HepG2 (cell line): ENCODE measurements at regions not wholly inside any gene's neighbourhood (a gene's known extent, or its start where the extent isn't known, plus 50 kb on each side); places are given as distances from the start of the nearest gene placed in this dataset.
A peak's percentile ranks its signal among the peaks of the same experiment; 100 is the strongest.

Experiments used
- ATAC-seq: fragments of 200-7000 bp; cut with Tn5 transposase; 3 replicates; pipeline ENCODE4 v1.9.1; 2020; ENCODE audit warnings: mild to moderate bottlenecking, moderate library complexity
- BruUV-seq: library from RNA; stranded (reverse); fragments of 400-500 nt; replicated peaks from 2 replicates; lab custom pipeline; 2021; lab: Mats Ljungman, UMichigan
- CTCF ChIA-PET: fragments of 300-600 bp; formaldehyde crosslinking; extraction: SDS; loops from one replicate; lab custom pipeline; 2021; ENCODE audit warnings: low total read pairs, inconsistent platforms, low intra/inter-chr PET ratio; lab: Yijun Ruan, JAX
- POLR2A ChIA-PET: fragments of 350-600 bp; sonication (Branson Sonifier 250); formaldehyde crosslinking; loops from one replicate; lab custom pipeline; 2020; ENCODE audit warnings: antibody characterized with exemption, inconsistent platforms; lab: Yijun Ruan, JAX
- DNase-seq: peaks from one replicate; pipeline ENCODE4 v3.0.0-alpha.2; 2015; ENCODE audit warnings: low spot score
- FAIRE-seq: peaks from 3 replicates; lab custom pipeline; 2011; peaks lifted over from hg19 to GRCh38; lab: Jason Lieb, UNC
- H2AFZ ChIP-seq: one replicate; pipeline ENCODE4 v1.6.1; 2011; ENCODE audit warnings: low read length, inconsistent platforms
- H3K27ac ChIP-seq: fragments of 300-600 bp; 3 replicates; pipeline ENCODE4 v1.8.0; 2011; ENCODE audit warnings: mixed run types, mild to moderate bottlenecking, mixed read lengths, low read length, inconsistent platforms; ENCODE audit not compliant: insufficient read depth; ENCODE audit errors: extremely low read length
- H3K27me3 ChIP-seq, 2 experiments: fragments of 200-600 bp in 1 of 2; 2 replicates in 1 of 2; 3 replicates in 1 of 2; pipeline versions ENCODE4 v1.6.0 to v1.8.0; 2011; ENCODE audit warnings: low read length in 2 of 2, mild to moderate bottlenecking in 2 of 2, moderate library complexity in 2 of 2, inconsistent platforms in 1 of 2; ENCODE audit not compliant: insufficient read depth in 2 of 2, control insufficient read depth in 1 of 2
- H3K36me3 ChIP-seq, 2 experiments: fragments of 200-600 bp in 1 of 2; replicated peaks in 1 of 2; 2 replicates in 1 of 2; 3 replicates in 1 of 2; pipeline versions ENCODE4 v1.5.1 to v1.8.0; 2011; ENCODE audit warnings: low read length in 2 of 2, inconsistent platforms in 1 of 2; ENCODE audit not compliant: insufficient read depth in 2 of 2, control insufficient read depth in 1 of 2
- H3K4me1 ChIP-seq: 2 replicates; pipeline ENCODE4 v1.5.1; 2012; ENCODE audit warnings: low read length, inconsistent platforms; ENCODE audit not compliant: insufficient read depth
- H3K4me2 ChIP-seq: 2 replicates; pipeline ENCODE4 v1.6.0; 2011; ENCODE audit warnings: low read depth, low read length, inconsistent platforms
- H3K4me3 ChIP-seq, 3 experiments: fragments of 200-600 bp in 1 of 3; sonication (generic), shearing (Covaris generic) in 1 of 3; replicated peaks in 1 of 3; 2 replicates each; pipeline ENCODE4 v1.5.1; 2011 to 2016; ENCODE audit warnings: low read length in 3 of 3, inconsistent platforms in 2 of 3, low read depth in 2 of 3, mild to moderate bottlenecking in 2 of 3, control low read depth in 1 of 3, mixed read lengths in 1 of 3; ENCODE audit not compliant: insufficient read depth in 1 of 3
- H3K79me2 ChIP-seq: one replicate; pipeline ENCODE4 v1.6.1; 2011; ENCODE audit warnings: low read length, inconsistent platforms; ENCODE audit not compliant: insufficient read depth
- H3K9ac ChIP-seq: 2 replicates; pipeline ENCODE4 v1.6.0; 2011; ENCODE audit warnings: mild to moderate bottlenecking, low read depth, low read length, inconsistent platforms; ENCODE audit not compliant: insufficient read depth
- H3K9me3 ChIP-seq: 2 replicates; pipeline ENCODE4 v1.5.1; 2012; ENCODE audit warnings: mild to moderate bottlenecking, low read length
- H4K20me1 ChIP-seq: 2 replicates; pipeline ENCODE4 v1.6.0; 2011; ENCODE audit warnings: inconsistent platforms, mild to moderate bottlenecking, low read length, moderate library complexity; ENCODE audit not compliant: insufficient read depth
- MAFF ChIP-seq: IDR thresholded peaks from 2 replicates; pipeline ENCODE4 v1.6.1; 2011; ENCODE audit warnings: low read depth, low read length, improper control_type of control experiment
- MAFK ChIP-seq, 2 experiments: IDR thresholded peaks in 1 of 2; conservative IDR thresholded peaks in 1 of 2; 2 replicates each; pipeline ENCODE4 v1.6.1; 2011; ENCODE audit warnings: improper control_type of control experiment in 2 of 2, low read length in 2 of 2
- SNAPC2 ChIP-seq: sonication (generic); formaldehyde crosslinking; IDR thresholded peaks from 2 replicates; pipeline ENCODE4 v1.8.1; 2022; ENCODE audit warnings: mild to moderate bottlenecking, missing genetic modification reagents
- ZBTB42 ChIP-seq: sonication (generic); formaldehyde crosslinking; IDR thresholded peaks from 2 replicates; pipeline ENCODE4 v1.5.0; 2020; ENCODE audit warnings: mild to moderate bottlenecking, missing genetic modification reagents
- ZNF567 ChIP-seq: sonication (generic); formaldehyde crosslinking; IDR thresholded peaks from 2 replicates; pipeline ENCODE4 v1.8.1; 2023; ENCODE audit warnings: mild to moderate bottlenecking, missing genetic modification reagents, borderline replicate concordance
- ZNF670 ChIP-seq: sonication (generic); formaldehyde crosslinking; IDR thresholded peaks from 2 replicates; pipeline ENCODE4 v1.8.0; 2022; ENCODE audit warnings: mild to moderate bottlenecking, missing genetic modification reagents, borderline replicate concordance
- ZNF841 ChIP-seq: sonication (generic); formaldehyde crosslinking; IDR thresholded peaks from 2 replicates; pipeline ENCODE4 v1.8.1; 2023; ENCODE audit warnings: missing genetic modification reagents, borderline replicate concordance
- whole genome bisulfite sequencing: methylation state at CpG from one replicate; pipeline ENCODE4 v1.1.6; 2017; ENCODE audit warnings: low lambda C conversion rate; 5-methylcytosine and 5-hydroxymethylcytosine counted together
- in situ Hi-C: cut with HindIII; loops from 2 replicates; pipeline ENCODE4 v1.10.0; 2017; ENCODE audit warnings: low pct_unique_long_range_greater_than_20kb; ENCODE audit not compliant: extremely low pct_ligation_motif_present
- intact Hi-C: fragments of 100-400 bp; cut with micrococcal nuclease; formaldehyde crosslinking; loops from one replicate; pipeline ENCODE4 v1.10.0; 2022; ENCODE audit not compliant: unreplicated experiment
- TF ChIP-seq, protein P1 (sequence below): sonication (generic); formaldehyde crosslinking; IDR thresholded peaks from 2 replicates; pipeline ENCODE4 v1.5.1; 2020; ENCODE audit warnings: mild to moderate bottlenecking, missing genetic modification reagents, moderate library complexity
- TF ChIP-seq, protein P2 (sequence below): sonication (generic); formaldehyde crosslinking; conservative IDR thresholded peaks from 2 replicates; pipeline ENCODE4 v1.8.0; 2022; ENCODE audit warnings: missing genetic modification reagents
- TF ChIP-seq, protein P3 (sequence below): sonication (generic); formaldehyde crosslinking; IDR thresholded peaks from 2 replicates; pipeline ENCODE4 v1.8.0; 2022; ENCODE audit warnings: missing genetic modification reagents, low read depth, mild to moderate bottlenecking, borderline replicate concordance

DNA sequence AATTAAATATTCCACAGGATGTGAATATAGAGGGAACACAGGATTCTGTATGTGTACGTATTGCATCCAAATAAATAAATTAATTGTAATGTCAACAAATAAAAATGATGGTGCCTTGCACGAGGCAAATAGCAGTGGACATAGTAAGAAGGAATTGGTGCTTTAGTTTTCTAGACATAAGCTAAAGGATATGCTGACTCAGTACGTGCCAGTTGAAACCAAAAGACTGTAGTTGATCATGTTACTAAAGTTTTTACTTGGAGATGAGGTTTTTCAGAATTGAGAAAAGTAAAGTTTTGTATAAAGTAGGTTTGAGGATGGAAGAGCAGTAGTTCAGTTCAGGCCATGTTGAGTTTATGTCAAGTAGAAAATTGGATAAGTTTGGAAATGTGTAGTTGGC, 807.2 kb downstream of the SLC16A7 start:
- FAIRE-seq (no peak), ATAC-seq (no peak), DNase-seq (no peak)
- BruUV-seq = no TSS peak
- TF ChIP-seq, protein P1, sequence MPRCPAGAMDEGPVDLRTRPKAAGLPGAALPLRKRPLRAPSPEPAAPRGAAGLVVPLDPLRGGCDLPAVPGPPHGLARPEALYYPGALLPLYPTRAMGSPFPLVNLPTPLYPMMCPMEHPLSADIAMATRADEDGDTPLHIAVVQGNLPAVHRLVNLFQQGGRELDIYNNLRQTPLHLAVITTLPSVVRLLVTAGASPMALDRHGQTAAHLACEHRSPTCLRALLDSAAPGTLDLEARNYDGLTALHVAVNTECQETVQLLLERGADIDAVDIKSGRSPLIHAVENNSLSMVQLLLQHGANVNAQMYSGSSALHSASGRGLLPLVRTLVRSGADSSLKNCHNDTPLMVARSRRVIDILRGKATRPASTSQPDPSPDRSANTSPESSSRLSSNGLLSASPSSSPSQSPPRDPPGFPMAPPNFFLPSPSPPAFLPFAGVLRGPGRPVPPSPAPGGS (CRISPR knock-in tag) = no peak
- TF ChIP-seq MAFF = peak; percentile 31; the same call in 1 of the 2 replicates
- TF ChIP-seq MAFK (conservative IDR thresholded peaks at IDR 0.05 in 1 of 2, IDR thresholded peaks at IDR 0.05 in 1 of 2; ENCODE audit: low read length in 2 of 2) = peak; percentile 16 to 68; a peak in 2 of 4 replicates
- H3K27ac ChIP-seq = no peak overlapping the region
- CTCF ChIA-PET = no interaction called here
- H3K4me1 ChIP-seq = no peaks in the 10 kb centered on the region
- WGBS = 3% methylated on average over 3 of the region's 3 CpGs
- no peaks in the 10 kb centered on the region; a peak in 1 of 5 replicates for H3K27me3 ChIP-seq
- in situ Hi-C loops (no loop called here), intact Hi-C loops (no loop called here)
- no peaks in the 10 kb centered on the region for H3K36me3 ChIP-seq
- H3K79me2 ChIP-seq = no peaks in the 10 kb centered on the region
- POLR2A ChIA-PET = no interaction called here
- H4K20me1 ChIP-seq = no peaks in the 10 kb centered on the region
- no peak overlapping the region for H3K9ac ChIP-seq
- peaks cover 6% of the 10 kb centered on the region; the same call in 1 of the 2 replicates for H3K9me3 ChIP-seq
- H3K4me2 ChIP-seq = no peak overlapping the region
- no peak overlapping the region for H3K4me3 ChIP-seq
- no peak overlapping the region for H2AFZ ChIP-seq

- no TSS peak for BruUV-seq
- no peak overlapping the region for H3K4me2 ChIP-seq
- 3% methylated on average over 1 of the region's 1 CpG for WGBS
- ATAC-seq (no peak), FAIRE-seq (no peak), DNase-seq (no peak)
- no peak overlapping the region for H3K4me3 ChIP-seq
- no peaks in the 10 kb centered on the region; a peak in 1 of 5 replicates for H3K27me3 ChIP-seq
- peaks cover 66% of the 10 kb centered on the region for H3K9me3 ChIP-seq
- no peak for TF ChIP-seq ZBTB42 (CRISPR knock-in tag)
- TF ChIP-seq ZNF841 (CRISPR knock-in tag) = no peak
- TF ChIP-seq, protein P2, sequence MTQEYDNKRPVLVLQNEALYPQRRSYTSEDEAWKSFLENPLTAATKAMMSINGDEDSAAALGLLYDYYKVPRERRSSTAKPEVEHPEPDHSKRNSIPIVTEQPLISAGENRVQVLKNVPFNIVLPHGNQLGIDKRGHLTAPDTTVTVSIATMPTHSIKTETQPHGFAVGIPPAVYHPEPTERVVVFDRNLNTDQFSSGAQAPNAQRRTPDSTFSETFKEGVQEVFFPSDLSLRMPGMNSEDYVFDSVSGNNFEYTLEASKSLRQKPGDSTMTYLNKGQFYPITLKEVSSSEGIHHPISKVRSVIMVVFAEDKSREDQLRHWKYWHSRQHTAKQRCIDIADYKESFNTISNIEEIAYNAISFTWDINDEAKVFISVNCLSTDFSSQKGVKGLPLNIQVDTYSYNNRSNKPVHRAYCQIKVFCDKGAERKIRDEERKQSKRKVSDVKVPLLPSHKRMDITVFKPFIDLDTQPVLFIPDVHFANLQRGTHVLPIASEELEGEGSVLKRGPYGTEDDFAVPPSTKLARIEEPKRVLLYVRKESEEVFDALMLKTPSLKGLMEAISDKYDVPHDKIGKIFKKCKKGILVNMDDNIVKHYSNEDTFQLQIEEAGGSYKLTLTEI (CRISPR knock-in tag) = no peak
- TF ChIP-seq ZNF670 (CRISPR knock-in tag) = no peak
- TF ChIP-seq SNAPC2 = no peak
- no peak for TF ChIP-seq ZNF567 (CRISPR knock-in tag)
- TF ChIP-seq, protein P3, sequence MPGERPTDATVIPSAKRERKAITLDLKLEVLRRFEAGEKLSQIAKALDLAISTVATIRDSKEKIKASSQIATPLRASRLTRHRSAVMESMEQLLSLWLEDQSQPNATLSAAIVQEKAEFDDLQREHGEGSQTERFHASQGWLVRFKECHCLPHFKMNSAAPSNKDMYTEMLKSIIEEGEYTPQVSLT = no peak
- H3K79me2 ChIP-seq = no peaks in the 10 kb centered on the region
- no peaks in the 10 kb centered on the region for H4K20me1 ChIP-seq
- H3K9ac ChIP-seq = no peak overlapping the region
- H2AFZ ChIP-seq = no peak overlapping the region
- no peak overlapping the region for H3K27ac ChIP-seq
- POLR2A ChIA-PET = no interaction called here
- in situ Hi-C loops = no loop called here
- H3K36me3 ChIP-seq = no peaks in the 10 kb centered on the region
- CTCF ChIA-PET = no interaction called here
- no peaks in the 10 kb centered on the region for H3K4me1 ChIP-seq
- intact Hi-C loops = no loop called here
These were observed 819.5 kb downstream of the SLC16A7 start for GRCh38 chr12:60415351-60415750.
